Mesenchymal stem cell (in vitro differentiated cells and primary cell): ENCODE measurements at regions not wholly inside any gene's neighbourhood (a gene's known extent, or its start where the extent isn't known, plus 50 kb on each side); places are given as distances from the start of the nearest gene placed in this dataset.

Experiments used
- DNase-seq: peaks from one replicate; pipeline ENCODE4 v3.0.0-alpha.2; 2013
- H2AFZ ChIP-seq: one replicate; pipeline ENCODE4 v1.6.1; 2013; ENCODE audit warnings: low read depth, mild to moderate bottlenecking, control low read depth, inconsistent platforms, low read length, moderate library complexity
- H2AK5ac ChIP-seq: 2 replicates; pipeline ENCODE4 v1.6.1; 2013; ENCODE audit warnings: low read length, moderate library complexity, mild to moderate bottlenecking, inconsistent platforms; ENCODE audit not compliant: severe bottlenecking
- H2BK120ac ChIP-seq: one replicate; pipeline ENCODE4 v1.6.1; 2013; ENCODE audit warnings: low read depth, mild to moderate bottlenecking, inconsistent platforms, low read length, moderate library complexity
- H2BK12ac ChIP-seq, 2 experiments: one replicate each; pipeline ENCODE4 v1.6.1; 2013; ENCODE audit warnings: inconsistent platforms in 2 of 2, low read length in 2 of 2, mild to moderate bottlenecking in 2 of 2, moderate library complexity in 2 of 2, control low read depth in 1 of 2
- H2BK15ac ChIP-seq: one replicate; pipeline ENCODE4 v1.6.1; 2013; ENCODE audit warnings: mild to moderate bottlenecking, low read depth, inconsistent platforms; ENCODE audit not compliant: poor library complexity, severe bottlenecking
- H2BK5ac ChIP-seq: 2 replicates; pipeline ENCODE4 v1.6.1; 2013; ENCODE audit warnings: low read depth, mild to moderate bottlenecking, low read length, control low read depth, inconsistent platforms; ENCODE audit not compliant: poor library complexity, severe bottlenecking
- H3K14ac ChIP-seq, 2 experiments: one replicate each; pipeline ENCODE4 v1.6.1; 2013; ENCODE audit warnings: inconsistent platforms in 2 of 2, low read length in 2 of 2, control low read depth in 1 of 2, mild to moderate bottlenecking in 1 of 2, moderate library complexity in 1 of 2
- H3K18ac ChIP-seq, 2 experiments: one replicate each; pipeline ENCODE4 v1.6.1; 2013; ENCODE audit warnings: inconsistent platforms in 2 of 2, low read length in 2 of 2, control low read depth in 1 of 2, low read depth in 1 of 2, mild to moderate bottlenecking in 1 of 2
- H3K23ac ChIP-seq, 2 experiments: one replicate each; pipeline ENCODE4 v1.6.1; 2013; ENCODE audit warnings: inconsistent platforms in 2 of 2, low read length in 2 of 2, mild to moderate bottlenecking in 2 of 2, moderate library complexity in 2 of 2, control low read depth in 1 of 2
- H3K27ac ChIP-seq: 2 replicates; pipeline ENCODE4 v1.5.1; 2013; ENCODE audit warnings: mild to moderate bottlenecking, moderate library complexity, low read length, control low read depth, inconsistent platforms; ENCODE audit not compliant: poor library complexity, severe bottlenecking
- H3K27me3 ChIP-seq, 2 experiments: 2 replicates each; pipeline versions ENCODE4 v1.6.1 to v1.7.0; 2013; ENCODE audit warnings: low read length in 2 of 2, mild to moderate bottlenecking in 2 of 2, moderate library complexity in 2 of 2, control low read depth in 1 of 2, inconsistent platforms in 1 of 2; ENCODE audit not compliant: control insufficient read depth in 1 of 2, insufficient read depth in 1 of 2
- H3K36me3 ChIP-seq, 2 experiments: 2 replicates each; pipeline versions ENCODE4 v1.6.1 to v1.7.0; 2013; ENCODE audit warnings: low read length in 2 of 2, control low read depth in 1 of 2, inconsistent platforms in 1 of 2, low read depth in 1 of 2, mild to moderate bottlenecking in 1 of 2; ENCODE audit not compliant: insufficient read depth in 2 of 2, control insufficient read depth in 1 of 2
- H3K4ac ChIP-seq, 2 experiments: one replicate each; pipeline ENCODE4 v1.6.1; 2013; ENCODE audit warnings: inconsistent platforms in 2 of 2, low read length in 2 of 2, mild to moderate bottlenecking in 2 of 2, moderate library complexity in 2 of 2, control low read depth in 1 of 2, low read depth in 1 of 2
- H3K4me1 ChIP-seq: 2 replicates; pipeline ENCODE4 v1.6.1; 2013; ENCODE audit warnings: low read depth, low read length, control low read depth; ENCODE audit not compliant: control insufficient read depth, insufficient read depth
- H3K4me2 ChIP-seq: 2 replicates; pipeline ENCODE4 v1.6.1; 2013; ENCODE audit warnings: low read length, mild to moderate bottlenecking, inconsistent platforms; ENCODE audit not compliant: poor library complexity, severe bottlenecking
- H3K4me3 ChIP-seq, 2 experiments: 2 replicates each; pipeline versions ENCODE4 v1.5.1 to v1.7.0; 2013; ENCODE audit warnings: low read length in 2 of 2, mild to moderate bottlenecking in 2 of 2, control low read depth in 1 of 2, low read depth in 1 of 2; ENCODE audit not compliant: insufficient read depth in 1 of 2
- H3K79me1 ChIP-seq: replicated peaks from 2 replicates; pipeline ENCODE4 v1.6.1; 2013; ENCODE audit warnings: mild to moderate bottlenecking, control low read depth, low read length, inconsistent platforms; ENCODE audit not compliant: poor library complexity, severe bottlenecking
- H3K9ac ChIP-seq: 2 replicates; pipeline ENCODE4 v1.7.0; 2013; ENCODE audit warnings: mild to moderate bottlenecking, low read length, moderate library complexity
- H3K9me3 ChIP-seq: 2 replicates; pipeline ENCODE4 v1.7.0; 2013; ENCODE audit warnings: mild to moderate bottlenecking, low read length; ENCODE audit not compliant: control insufficient read depth
- H4K8ac ChIP-seq: one replicate; pipeline ENCODE4 v1.6.1; 2013; ENCODE audit warnings: inconsistent platforms, mild to moderate bottlenecking, low read length, moderate library complexity
- H4K91ac ChIP-seq: one replicate; pipeline ENCODE4 v1.6.1; 2013; ENCODE audit warnings: mild to moderate bottlenecking, low read length, inconsistent platforms
- WGBS: methylation state at CpG from one replicate; pipeline ENCODE4 v1.1.7; 2013; ENCODE audit warnings: mixed read lengths; 5-methylcytosine and 5-hydroxymethylcytosine counted together

- Histone ChIP-seq H3K4me1 (no peaks in the 10 kb centered on the region), H3K27me3 (no peaks in the 10 kb centered on the region), H2BK15ac (no peak overlapping the region), H2BK5ac (no peak overlapping the region), H3K9ac (no peak overlapping the region), H3K14ac (no peak overlapping the region), H3K9me3 (peaks cover 8% of the 10 kb centered on the region), H2AFZ (no peak overlapping the region), H3K27ac (no peak overlapping the region), H3K4me2 (no peak overlapping the region), H4K91ac (no peak overlapping the region), H2AK5ac (no peak overlapping the region), H3K18ac (no peak overlapping the region), H2BK12ac (no peak overlapping the region), H2BK120ac (no peak overlapping the region), H3K4me3 (no peak overlapping the region), H3K36me3 (no peaks in the 10 kb centered on the region), H4K8ac (no peak overlapping the region), H3K79me1 (no peaks in the 10 kb centered on the region), H3K4ac (no peak overlapping the region), H3K23ac (no peak overlapping the region)
- DNase-seq: no peak
- no CpG with 5 or more reads among the region's 1 CpG for WGBS
Measured at GRCh38 chr1:72734415-72734814, 452.1 kb upstream of the NEGR1 start.

- Histone ChIP-seq H3K4ac (no peak overlapping the region), H3K27ac (no peak overlapping the region), H2AK5ac (no peak overlapping the region), H3K36me3 (no peaks in the 10 kb centered on the region), H2BK15ac (no peak overlapping the region), H3K4me2 (no peak overlapping the region), H3K18ac (no peak overlapping the region), H3K27me3 (no peaks in the 10 kb centered on the region), H3K23ac (no peak overlapping the region), H3K9me3 (no peaks in the 10 kb centered on the region), H2BK12ac (no peak overlapping the region), H3K79me1 (no peaks in the 10 kb centered on the region), H3K14ac (peak overlapping the region in 1 of 2 experiments; percentile 7), H4K8ac (no peak overlapping the region), H3K4me3 (no peak overlapping the region), H3K9ac (no peak overlapping the region), H3K4me1 (peaks cover 6% of the 10 kb centered on the region), H2BK5ac (no peak overlapping the region), H4K91ac (no peak overlapping the region), H2AFZ (no peak overlapping the region), H2BK120ac (no peak overlapping the region)
- 73% methylated on average over 17 of the region's 17 CpGs for WGBS
- no peak for DNase-seq
Measured at GRCh38 chr1:72724951-72725861, 442.9 kb upstream of the NEGR1 start.

- no peak overlapping the region for H4K8ac ChIP-seq
- no peaks in the 10 kb centered on the region for H3K4me1 ChIP-seq
- no peak overlapping the region for H2BK12ac ChIP-seq
- H3K27ac ChIP-seq: no peak overlapping the region
- no peak overlapping the region for H3K18ac ChIP-seq
- H3K79me1 ChIP-seq: no peaks in the 10 kb centered on the region
- H3K4me3 ChIP-seq: no peak overlapping the region
- H2BK120ac ChIP-seq: no peak overlapping the region
- no peaks in the 10 kb centered on the region for H3K27me3 ChIP-seq
- H3K14ac ChIP-seq: no peak overlapping the region
- no peak overlapping the region for H2BK15ac ChIP-seq
- no peak overlapping the region for H3K23ac ChIP-seq
- DNase-seq: no peak
- H3K4ac ChIP-seq: no peak overlapping the region
- H2AK5ac ChIP-seq: no peak overlapping the region
- no peak overlapping the region for H2AFZ ChIP-seq
- H3K36me3 ChIP-seq: no peaks in the 10 kb centered on the region
- H2BK5ac ChIP-seq: no peak overlapping the region
- 90% methylated on average over 4 of the region's 5 CpGs for WGBS
- H3K9ac ChIP-seq: no peak overlapping the region
- H3K4me2 ChIP-seq: no peak overlapping the region
- peaks cover 4% of the 10 kb centered on the region for H3K9me3 ChIP-seq
- H4K91ac ChIP-seq: no peak overlapping the region
Measured at GRCh38 chr1:72705921-72706320, 423.6 kb upstream of the NEGR1 start.

GRCh38 chr1:72704841-72705477 lies 422.6 kb upstream of the NEGR1 start:
- H3K27ac ChIP-seq: no peak overlapping the region
- no peaks in the 10 kb centered on the region for H3K4me1 ChIP-seq
- WGBS: 75% methylated on average over 1 of the region's 3 CpGs
- no peak overlapping the region for H2BK15ac ChIP-seq
- no peak overlapping the region for H2AFZ ChIP-seq
- H2BK120ac ChIP-seq: no peak overlapping the region
- no peak overlapping the region for H3K23ac ChIP-seq
- H3K9ac ChIP-seq: no peak overlapping the region
- DNase-seq: no peak
- H4K91ac ChIP-seq: no peak overlapping the region
- H3K14ac ChIP-seq: no peak overlapping the region
- no peak overlapping the region for H3K4me2 ChIP-seq
- no peak overlapping the region for H3K4me3 ChIP-seq
- no peaks in the 10 kb centered on the region for H3K27me3 ChIP-seq
- H2BK12ac ChIP-seq: no peak overlapping the region
- H3K79me1 ChIP-seq: no peaks in the 10 kb centered on the region
- H4K8ac ChIP-seq: no peak overlapping the region
- H3K9me3 ChIP-seq: peaks cover 4% of the 10 kb centered on the region
- no peak overlapping the region for H3K4ac ChIP-seq
- H3K36me3 ChIP-seq: no peaks in the 10 kb centered on the region
- H3K18ac ChIP-seq: no peak overlapping the region
- H2AK5ac ChIP-seq: no peak overlapping the region
- no peak overlapping the region for H2BK5ac ChIP-seq
